ENCODE measurements at regions not wholly inside any gene's neighbourhood (a gene's known extent, or its start where the extent isn't known, plus 50 kb on each side); places are given as distances from the start of the nearest gene placed in this dataset.

DNA sequence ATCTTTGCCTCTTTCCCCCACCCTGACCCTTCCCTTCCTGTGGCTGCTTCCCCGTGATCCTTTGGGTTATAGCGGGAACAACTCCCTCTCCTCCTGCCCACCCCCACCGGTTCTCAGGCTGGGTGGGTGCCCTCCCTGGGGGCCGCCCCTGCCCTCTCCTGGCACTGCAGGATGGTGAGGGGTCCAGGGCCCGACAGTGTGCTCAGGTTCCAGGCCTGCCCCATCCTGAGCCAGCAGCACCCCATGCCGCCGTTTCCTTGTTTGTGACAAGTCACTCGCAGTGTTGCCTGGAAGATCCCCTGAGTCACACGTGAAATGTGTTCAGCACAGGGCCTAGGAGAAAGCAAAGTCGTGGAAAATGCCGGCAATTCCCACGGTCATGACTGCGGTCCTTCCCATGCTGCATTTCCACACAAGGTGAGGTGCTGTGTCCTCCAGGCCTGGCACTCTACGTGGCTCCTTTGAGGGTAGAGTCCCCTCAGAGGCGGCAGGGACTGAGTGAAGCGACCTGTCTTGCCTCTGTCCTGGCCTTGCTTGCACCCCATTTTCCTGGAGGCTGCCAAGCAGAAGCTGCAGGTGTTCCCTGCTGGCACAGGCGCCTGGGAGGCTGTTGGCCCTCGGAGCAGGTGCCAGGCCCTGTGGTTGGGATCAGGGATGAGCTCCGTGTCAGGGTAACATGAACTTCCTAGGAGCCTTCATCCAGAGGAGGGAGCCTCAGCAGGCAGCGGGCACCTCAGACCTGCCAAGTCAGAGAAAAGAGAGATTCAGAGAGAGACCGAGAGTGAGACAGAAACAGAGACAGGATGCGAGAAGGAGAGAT lies 80.5 kb upstream of the LINC01488 start:
- H3K4me3 ChIP-seq (ENCODE audit: insufficient read depth, low read depth, low read length): no peak overlapping the region
- WGBS, 2 experiments (ENCODE audit: extremely low coverage in 2 of 2, insufficient read length in 1 of 2): 91% methylated on average over 18 of the region's 22 CpGs; no CpG with 5 or more reads in 1 of the 2 experiments

More for the DNA sequence above, 80.5 kb upstream of the LINC01488 start:
- H4K5ac ChIP-seq (ENCODE audit: low read depth, low read length): no peak overlapping the region
- no peaks in the 10 kb centered on the region for H3K79me1 ChIP-seq (ENCODE audit: low read depth in 1 of 2, low read length in 2 of 2)
- peak overlapping the region; percentile 45 for H2AK9ac ChIP-seq (replicated peaks; ENCODE audit: low read depth, low read length, poor library complexity)
- ATAC-seq (ENCODE audit: low read depth): no peak
- no peak overlapping the region for H3K56ac ChIP-seq (ENCODE audit: extremely low read depth, insufficient read depth, low read length)
- H2BK120ac ChIP-seq (ENCODE audit: low read depth, low read length): peak overlapping the region; percentile 3; the same call in 1 of the 2 replicates
- H2AFZ ChIP-seq (replicated peaks; ENCODE audit: low read length, poor library complexity): no peak overlapping the region
- 0 out of 3 replicates have a peak overlapping the region, but pooled peaks have one; percentile 28 for H2BK15ac ChIP-seq (ENCODE audit: low read depth, low read length)
- BruUV-seq (replicated peaks): no TSS peak
- no peak overlapping the region for H3K23ac ChIP-seq (ENCODE audit: low read depth, low read length)
- DNase-seq: no peak
- H3K27ac ChIP-seq (ENCODE audit: insufficient read depth, low read length): no peak overlapping the region
- H3K36me3 ChIP-seq (ENCODE audit: control insufficient read depth, insufficient read depth, low read length): no peaks in the 10 kb centered on the region
- H3K4me1 ChIP-seq (ENCODE audit: control insufficient read depth, insufficient read depth, low read length): peaks cover 14% of the 10 kb centered on the region
- H3K9me1 ChIP-seq (ENCODE audit: insufficient read depth, low read length): peaks cover 12% of the 10 kb centered on the region; the same call in 1 of the 2 replicates
- H4K8ac ChIP-seq (ENCODE audit: low read depth in 2 of 2, low read length in 2 of 2): no peak overlapping the region
- H2BK5ac ChIP-seq (ENCODE audit: low read depth, low read length, poor library complexity, severe bottlenecking): no peak overlapping the region
- peak overlapping the region; percentile 55 for H3K4ac ChIP-seq (ENCODE audit: low read depth, low read length)
- peak overlapping the region; percentile 74 for H2AK5ac ChIP-seq (ENCODE audit: low read depth, low read length)
- no peak overlapping the region for H3K9ac ChIP-seq (ENCODE audit: low read depth, low read length)
- CTCF ChIA-PET: no interaction called here
- intact Hi-C loops (cut with micrococcal nuclease) (no loop called here), in situ Hi-C loops (cut with MboI; ENCODE audit: low sequenced_read_pairs) (no loop called here), dilution Hi-C loops (cut with HindIII; ENCODE audit: low sequenced_read_pairs, unreplicated experiment) (no loop called here)
- H3K27me3 ChIP-seq (ENCODE audit: control insufficient read depth, insufficient read depth, low read length): no peaks in the 10 kb centered on the region
- no peak for TF ChIP-seq MXI1 (IDR thresholded peaks at IDR 0.05; ENCODE audit: borderline replicate concordance, low read depth, low read length)
- no peak for TF ChIP-seq BHLHE40 (IDR thresholded peaks at IDR 0.05; ENCODE audit: low read depth, low read length)
- TF ChIP-seq MAZ (IDR thresholded peaks at IDR 0.05; ENCODE audit: borderline replicate concordance, low read depth, low read length): no peak
- no peak for TF ChIP-seq USF2 (IDR thresholded peaks at IDR 0.05; ENCODE audit: low read depth, low read length)
- TF ChIP-seq RAD21 (IDR thresholded peaks at IDR 0.05; ENCODE audit: low read length): no peak
- TF ChIP-seq MAFK (IDR thresholded peaks at IDR 0.05; ENCODE audit: low read depth, low read length): no peak
- no peak for TF ChIP-seq RCOR1 (IDR thresholded peaks at IDR 0.05; ENCODE audit: insufficient replicate concordance, low read length)
- TF ChIP-seq POLR2A (IDR thresholded peaks at IDR 0.05; ENCODE audit: low read depth, low read length): no peak
- TF ChIP-seq CHD1 (IDR thresholded peaks at IDR 0.05; ENCODE audit: low read depth, low read length): no peak
- POLR2A ChIA-PET (ENCODE audit: unreplicated experiment): no interaction called here
- H3K4me2 ChIP-seq (ENCODE audit: low read depth, low read length): no peak overlapping the region
- H2BK20ac ChIP-seq (ENCODE audit: low read depth, low read length): peak overlapping the region; percentile 26; the same call in 1 of the 2 replicates
- peak overlapping the region; percentile 49; the same call in 1 of the 2 replicates for H4K91ac ChIP-seq (ENCODE audit: insufficient read depth, low read depth, low read length)
- H3K18ac ChIP-seq (ENCODE audit: low read depth, low read length): no peak overlapping the region
- no peak overlapping the region for H3K14ac ChIP-seq (replicated peaks; ENCODE audit: low read depth, low read length)
- H4K20me1 ChIP-seq (ENCODE audit: insufficient read depth, low read length): no peaks in the 10 kb centered on the region
- peaks cover 9% of the 10 kb centered on the region for H3K9me3 ChIP-seq (ENCODE audit: control insufficient read depth, insufficient read depth, low read length)

Measured in IMR-90 (cell line).